HG03039 (cell line): ENCODE measurements at regions not wholly inside any gene's neighbourhood (a gene's known extent, or its start where the extent isn't known, plus 50 kb on each side); places are given as distances from the start of the nearest gene placed in this dataset.
"Not testable (repeated sequence)": the region's sequence is repeated elsewhere in the genome, so short reads cannot be mapped to it uniquely, and the experiment has no call there.

Experiments
- ATAC-seq: cut with Tn5 transposase; IDR thresholded peaks from one replicate; pipeline ENCODE4 v1.9.1; 2021; ENCODE audit warnings: mild to moderate bottlenecking, moderate library complexity; ENCODE audit not compliant: unreplicated experiment

DNA sequence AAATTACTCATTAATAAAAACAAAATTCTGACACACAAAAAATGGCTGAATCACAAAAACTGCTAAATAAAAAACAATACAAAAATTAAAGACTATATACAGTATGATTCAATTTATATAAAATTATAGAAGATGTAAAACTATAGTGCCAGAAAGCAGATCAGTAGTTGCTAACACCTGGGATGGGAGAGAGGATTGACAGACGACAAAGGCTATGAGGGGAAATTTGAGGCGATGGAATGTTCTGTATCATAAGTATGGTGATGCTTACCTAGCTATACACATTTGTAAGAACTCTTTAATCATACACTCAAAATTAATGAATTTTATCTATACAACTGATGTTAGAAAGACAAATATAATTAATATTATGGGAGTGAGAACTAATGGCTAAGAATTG lies 247.9 kb upstream of the GJE1 start:
- ATAC-seq, result no peak

DNA sequence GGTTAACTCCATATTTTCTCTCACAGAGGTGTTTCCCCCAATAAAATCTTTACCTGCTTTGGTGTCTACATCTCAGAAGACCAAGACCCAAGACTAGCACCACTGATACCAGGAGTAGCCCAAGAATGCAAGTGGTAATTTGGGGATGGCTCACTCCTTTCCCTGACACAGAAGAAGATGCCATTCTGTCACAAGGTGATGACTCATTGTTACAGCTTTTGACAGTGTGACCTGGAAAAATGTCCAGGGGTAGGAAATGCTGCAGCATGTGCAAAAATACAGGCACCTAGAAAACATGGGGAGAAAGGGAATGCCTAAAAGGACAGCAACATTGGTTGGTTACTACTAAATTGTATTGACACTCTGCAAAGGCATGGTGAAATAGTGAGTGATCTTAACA lies 254.0 kb upstream of the GJE1 start:
- no peak for ATAC-seq

DNA sequence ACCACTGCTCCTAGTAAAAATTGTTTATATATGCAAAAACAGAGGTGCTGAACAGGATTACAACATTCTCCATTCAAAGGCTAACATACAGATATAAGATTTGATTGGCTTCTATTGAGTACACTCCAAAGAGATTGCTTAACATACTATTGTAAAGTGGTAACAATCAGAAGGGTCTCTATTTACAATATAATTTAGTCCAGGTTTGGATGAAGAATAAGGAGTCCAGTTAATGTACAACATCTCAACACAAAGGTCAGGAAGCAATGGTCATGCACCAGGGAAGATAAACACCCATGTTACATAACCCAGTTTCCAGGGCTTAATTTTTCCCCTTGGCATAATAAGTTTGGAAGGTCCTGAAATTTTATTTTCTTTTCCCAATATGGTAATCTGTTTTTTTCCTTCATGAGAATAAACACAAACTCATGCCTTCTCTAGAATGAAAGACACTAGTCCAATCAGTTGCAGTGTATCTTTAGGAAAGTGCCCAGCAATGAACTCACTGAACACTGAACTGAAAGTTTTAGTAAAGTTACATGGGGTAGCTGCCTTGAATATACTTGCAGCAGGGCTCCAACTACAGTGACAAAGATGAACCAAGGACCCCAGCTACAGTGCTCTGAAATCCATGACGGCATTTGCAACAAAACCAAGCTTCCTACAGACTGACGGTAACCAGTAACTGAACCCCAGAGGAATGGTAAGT lies 255.3 kb upstream of the GJE1 start:
- no peak for ATAC-seq

DNA sequence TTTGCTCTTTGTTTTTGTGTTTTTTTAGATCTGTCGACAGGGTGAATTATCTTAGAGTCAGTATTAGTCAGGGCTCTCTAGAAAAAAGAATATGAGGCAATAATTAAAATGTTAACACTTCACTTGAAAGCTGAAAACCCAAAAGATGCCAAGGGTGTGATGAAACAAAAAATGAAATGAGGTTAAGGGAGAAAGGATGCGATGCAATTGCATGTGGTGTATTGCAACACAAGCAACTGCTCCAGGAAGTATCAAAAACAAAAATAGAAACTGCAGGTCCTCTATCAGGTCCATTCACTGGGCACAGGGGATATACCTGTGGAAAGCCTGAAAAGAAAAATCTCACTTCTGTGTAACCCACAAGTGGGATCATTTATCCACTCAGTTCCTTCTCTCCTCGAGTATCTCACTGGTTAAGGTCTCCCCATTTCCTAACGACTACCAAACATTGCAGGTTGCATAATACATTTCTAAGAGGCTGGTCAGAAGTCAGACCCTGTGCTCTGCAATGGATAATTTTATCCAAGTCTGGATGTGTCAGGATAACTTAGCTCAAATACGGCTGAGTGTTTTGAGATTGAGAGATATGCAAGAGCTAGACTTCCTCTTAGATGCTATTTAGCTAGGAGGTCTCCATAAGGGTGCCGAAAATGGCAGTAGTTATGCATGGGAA lies 257.7 kb upstream of the GJE1 start:
- no peak for ATAC-seq

DNA sequence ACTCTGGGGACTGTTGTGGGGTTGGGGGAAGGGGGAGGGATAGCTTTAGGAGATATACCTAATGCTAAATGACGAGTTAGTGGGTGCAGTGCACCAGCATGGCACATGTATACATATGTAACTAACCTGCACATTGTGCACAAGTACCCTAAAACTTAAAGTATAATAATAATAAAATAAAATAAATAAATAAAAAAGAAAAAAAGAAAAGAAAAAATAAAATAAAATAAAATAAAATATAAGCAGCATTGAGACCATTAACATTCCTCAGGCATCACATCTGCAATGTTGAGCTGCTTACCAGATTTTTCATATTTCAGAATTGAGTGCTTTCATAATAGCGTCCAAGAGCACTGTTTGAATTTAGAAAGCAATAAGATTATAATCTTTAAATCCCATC lies 263.2 kb upstream of the GJE1 start:
- ATAC-seq, result not testable (repeated sequence)

DNA sequence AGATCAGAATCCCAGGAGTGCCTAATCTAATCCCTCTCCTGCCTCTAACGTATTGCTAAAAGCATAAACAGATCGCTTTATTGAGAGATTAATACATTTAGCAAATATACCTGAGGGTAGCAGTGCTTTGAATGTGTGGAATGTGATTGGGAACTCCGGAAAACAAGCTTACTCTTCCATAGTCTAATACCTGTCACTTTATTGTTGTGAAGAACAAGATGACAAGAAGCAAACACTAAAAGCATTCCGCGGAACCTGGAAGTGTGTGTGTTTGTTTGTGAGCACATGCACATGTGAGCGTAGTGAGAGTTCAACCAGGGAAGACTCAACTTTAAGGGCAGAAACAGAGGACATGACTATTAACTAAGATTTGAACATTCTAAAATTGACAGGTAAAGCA lies 265.0 kb upstream of the GJE1 start:
- no peak for ATAC-seq

DNA sequence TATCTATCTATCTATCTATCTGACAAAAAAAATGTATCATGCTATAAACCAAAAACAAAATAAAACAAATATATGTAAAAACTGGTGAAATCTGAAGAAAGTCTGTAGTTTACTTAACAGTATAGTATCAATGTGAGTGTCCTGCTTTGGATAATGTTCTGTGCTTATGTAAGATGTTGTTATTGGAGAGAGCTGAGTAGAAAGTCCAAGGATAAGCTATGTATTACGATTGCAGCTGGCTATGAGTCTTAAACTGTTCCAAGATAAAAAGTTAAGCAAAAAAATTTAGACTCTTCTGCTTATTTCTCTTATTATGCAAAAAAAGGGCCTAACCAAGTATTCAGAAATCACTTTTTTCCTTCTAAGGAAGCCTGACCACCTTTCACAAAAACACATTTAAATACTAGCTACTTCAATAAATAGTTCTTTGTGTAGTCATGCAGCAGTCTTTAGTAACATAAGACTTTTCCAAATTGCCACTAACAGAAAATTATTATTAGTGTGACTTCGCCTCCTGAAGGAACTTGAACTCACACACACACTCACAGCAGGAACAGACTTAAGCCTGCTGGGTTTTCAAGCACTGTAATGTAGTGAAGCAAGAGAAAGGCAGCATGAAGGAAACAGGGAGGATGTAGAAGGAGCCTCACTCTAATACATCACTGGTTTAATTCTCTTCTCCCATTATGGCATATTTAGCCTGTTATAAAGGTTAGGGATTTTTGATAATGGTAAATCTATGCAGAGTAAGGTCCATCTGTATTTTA lies 265.8 kb upstream of the GJE1 start:
- ATAC-seq, result no peak

DNA sequence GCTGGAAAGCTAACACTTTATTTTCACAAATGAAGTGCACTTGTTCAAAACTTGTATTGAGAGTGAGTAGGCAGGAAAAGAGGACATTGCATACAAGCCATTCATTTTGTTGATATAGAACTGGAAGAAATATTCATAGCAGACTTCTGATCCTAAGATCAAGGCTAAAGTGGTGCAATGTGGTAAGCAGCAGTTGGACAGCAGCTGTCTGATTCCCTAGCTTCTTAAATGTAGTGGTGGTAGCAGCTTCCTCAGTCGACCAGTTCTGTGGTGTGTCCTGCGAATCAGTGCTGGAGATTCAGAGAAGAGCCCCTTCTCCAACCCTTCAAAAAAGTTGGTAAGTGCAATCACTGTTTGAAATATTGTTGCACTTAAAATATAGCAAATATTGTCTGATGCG lies 281.7 kb upstream of the GJE1 start:
- no peak for ATAC-seq

DNA sequence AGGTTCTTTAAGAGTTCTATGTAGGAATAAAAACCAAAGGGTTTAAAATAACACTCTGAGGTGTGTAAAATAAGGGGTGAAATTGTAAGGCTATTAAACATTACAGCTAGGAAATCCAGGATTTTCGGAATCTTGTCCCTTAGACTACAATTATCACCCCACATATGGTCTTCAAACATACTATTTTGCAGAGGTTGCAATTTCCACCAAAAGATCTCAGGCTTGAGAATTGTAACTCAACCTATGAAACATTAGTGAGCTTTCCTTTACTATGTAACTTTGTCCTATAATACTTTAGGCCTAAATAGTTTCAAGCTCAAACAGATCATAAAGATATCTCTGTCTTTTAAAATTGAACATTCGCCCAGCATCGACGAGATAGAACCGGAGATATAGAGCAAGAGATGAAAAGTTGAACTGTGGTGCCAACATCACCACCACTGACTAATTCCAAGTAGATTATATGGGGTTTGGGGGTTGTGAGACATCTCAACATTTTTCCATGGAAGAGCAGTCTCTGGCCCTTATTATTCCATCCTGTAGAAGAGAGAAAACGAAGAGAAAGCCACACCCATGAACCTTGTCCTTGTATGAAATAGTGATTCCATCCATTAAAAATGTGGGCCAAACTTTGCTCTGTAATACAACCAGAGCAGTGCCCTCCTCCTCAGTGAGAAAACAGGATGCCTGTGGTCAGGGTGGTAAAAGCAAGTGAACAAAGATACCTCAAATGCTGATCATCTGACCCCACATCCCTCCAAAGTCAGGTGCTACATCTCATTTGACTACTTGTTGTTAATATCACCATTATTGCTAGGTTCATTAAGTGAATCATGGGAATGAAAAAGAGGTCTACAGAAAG lies 284.5 kb upstream of the GJE1 start:
- no peak for ATAC-seq

DNA sequence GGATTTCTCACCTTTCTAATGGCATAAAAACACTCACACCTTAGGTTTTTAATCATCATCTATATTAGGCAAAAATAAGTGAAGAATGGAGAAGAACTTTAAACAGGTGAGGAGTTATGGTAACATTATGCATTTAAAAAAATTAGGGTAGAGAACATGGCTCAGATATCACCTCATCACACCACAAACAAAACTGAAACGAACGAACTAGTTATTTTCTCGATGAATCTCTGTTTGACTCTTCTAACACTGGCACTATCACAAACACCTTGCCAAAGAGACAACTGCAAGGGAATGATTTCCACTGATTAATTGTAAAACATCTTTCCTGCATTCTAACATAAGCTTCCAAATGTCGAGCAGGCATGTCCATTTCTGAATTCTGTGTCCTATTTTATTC lies 286.1 kb upstream of the GJE1 start:
- ATAC-seq, result no peak

DNA sequence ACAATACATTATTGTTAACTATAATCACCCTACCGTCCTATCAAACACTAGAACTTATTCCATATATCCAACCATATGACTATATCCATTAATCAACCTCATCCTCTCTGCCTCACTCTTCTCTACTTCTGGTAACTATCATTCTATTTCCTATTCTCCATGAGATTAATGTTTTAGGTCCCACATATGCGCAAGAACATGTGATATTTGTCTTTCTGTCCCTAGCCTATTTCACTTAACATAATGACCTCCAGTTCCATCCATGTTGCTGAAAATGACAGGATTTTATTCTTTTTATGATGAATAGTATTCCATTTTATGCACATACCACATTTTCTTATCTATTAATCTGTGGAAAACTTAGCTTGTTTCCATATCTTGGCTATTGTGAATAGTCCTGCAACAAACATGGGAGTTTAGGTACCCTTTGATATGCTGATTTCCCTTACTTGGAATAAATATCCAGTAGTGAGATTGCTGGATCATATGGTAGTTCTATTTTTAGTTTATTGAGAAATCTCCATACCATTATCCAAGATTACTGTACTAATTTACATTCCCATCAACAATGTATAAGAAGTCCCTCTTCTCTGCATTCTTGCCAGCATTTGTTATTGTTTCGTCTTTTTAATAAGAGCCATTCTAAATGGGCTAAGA lies 289.4 kb upstream of the GJE1 start:
- ATAC-seq, result no peak

DNA sequence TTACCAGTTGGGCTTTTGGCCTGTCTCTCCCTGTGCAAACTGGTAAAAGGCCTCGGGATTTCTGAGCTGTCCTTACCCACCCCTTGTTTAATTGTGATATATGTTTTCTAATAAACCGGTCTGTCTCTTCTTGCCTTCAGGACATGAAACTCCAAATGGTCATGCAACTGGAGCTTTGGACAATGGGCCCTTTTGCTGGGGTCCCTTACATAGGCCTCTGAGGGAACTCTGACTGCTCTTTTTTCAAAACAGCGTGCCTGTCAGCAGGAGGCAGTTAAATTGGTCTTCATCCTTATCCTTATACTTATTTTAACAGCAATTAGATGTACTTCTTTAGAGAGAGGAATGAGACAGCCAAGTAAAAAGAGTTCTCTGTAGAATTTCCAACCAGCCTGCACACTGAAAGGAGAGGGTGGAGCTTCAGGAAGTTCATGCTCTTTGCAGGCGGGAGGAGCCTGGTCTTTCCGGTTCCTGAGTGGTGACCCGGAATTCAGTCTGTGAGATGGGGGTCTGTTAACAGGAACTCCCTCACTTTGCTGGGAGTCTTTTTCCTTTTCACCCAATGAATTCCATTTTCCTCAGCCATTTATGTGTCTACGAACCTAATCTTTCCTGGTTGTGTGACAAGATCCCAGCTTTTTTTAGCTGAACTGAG lies 299.6 kb upstream of the GJE1 start:
- ATAC-seq, result no peak

DNA sequence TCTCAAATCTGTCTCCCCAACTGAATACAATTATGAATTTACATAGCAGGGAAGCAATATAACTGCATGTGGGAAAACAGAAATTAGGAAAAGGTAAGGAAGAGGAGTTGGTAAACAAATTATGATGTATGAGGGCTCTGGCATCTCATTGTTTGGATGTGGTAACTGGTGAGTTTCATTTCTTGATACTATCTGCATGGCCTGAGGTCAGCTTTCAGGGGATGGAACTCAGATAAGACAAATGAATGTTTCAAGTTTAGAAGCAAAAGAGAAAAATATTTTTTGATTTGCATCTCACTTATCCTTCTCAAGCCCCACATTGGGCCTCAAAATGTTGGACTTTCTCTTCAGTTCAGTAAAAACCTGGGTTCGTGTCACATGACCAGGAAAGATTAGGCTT lies 302.2 kb upstream of the GJE1 start:
- no peak for ATAC-seq

DNA sequence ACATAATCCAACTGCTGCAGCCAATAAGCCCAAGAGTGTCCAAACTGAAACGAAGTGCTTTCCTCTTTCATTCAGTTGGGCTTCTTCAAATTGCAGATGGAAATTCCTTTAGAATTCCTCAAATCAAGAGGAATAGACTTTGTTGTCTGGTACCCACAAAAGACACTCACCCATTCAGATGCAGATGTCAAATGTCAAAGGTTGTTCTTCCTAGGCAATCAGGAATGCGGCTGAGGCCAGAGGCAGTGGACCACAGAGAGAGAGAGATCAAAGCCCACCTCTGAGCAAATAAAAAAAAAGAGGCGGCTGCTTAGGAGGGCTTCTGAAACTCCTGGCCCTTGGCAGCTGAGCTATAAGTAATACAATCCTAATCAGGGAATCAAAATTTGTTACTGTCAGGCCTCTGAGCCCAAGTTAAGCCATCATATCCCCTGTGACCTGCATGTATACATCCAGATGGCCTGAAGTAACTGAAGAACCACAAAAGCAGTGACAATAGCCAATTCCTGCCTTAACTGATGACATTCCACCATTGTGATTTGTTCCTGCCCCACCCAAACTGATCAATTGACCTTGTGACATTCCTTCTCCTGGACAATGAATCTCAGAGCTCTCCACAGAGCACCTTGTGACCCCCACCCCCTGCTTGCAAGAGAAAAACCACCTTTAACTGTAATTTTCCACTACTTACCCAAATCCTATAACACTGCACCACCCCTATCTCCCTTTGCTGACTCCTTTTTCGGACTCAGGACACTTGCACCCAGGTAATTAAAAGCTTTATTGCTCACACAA lies 303.0 kb upstream of the GJE1 start:
- no peak for ATAC-seq

DNA sequence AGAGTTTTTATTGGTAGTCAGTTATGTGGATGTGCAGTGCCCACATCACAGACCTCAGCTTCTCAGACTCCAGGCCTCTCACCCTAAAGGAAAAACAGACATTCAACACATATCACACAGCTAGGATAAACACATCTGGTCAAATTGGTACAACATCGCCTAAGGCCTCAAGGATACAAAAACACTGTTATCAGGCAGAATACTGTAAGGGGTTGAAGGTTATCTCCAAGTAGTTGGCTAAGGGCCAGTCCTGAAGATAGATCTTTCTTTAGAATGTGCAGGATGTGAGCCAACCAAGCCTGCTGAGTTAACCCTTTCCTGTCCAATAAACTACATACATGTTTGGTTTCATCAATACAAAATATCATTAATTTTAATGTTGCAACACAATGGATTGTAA lies 308.4 kb upstream of the GJE1 start:
- no peak for ATAC-seq

DNA sequence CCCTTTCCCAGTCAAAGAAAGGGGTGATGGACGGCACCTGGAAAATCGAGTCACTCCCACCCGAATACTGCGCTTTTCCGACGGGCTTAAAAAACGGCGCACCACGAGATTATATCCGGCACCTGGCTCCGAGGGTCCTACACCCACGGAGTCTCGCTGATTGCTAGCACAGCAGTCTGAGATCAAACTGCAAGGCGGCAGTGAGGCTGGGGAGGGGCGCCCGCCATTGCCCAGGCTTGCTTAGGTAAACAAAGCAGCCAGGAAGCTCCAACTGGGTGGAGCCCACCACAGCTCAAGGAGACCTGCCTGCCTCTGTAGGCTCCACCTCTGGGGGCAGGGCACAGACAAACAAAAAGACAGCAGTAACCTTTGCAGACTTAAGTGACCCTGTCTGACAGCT lies 317.7 kb upstream of the GJE1 start:
- not testable (repeated sequence) for ATAC-seq

DNA sequence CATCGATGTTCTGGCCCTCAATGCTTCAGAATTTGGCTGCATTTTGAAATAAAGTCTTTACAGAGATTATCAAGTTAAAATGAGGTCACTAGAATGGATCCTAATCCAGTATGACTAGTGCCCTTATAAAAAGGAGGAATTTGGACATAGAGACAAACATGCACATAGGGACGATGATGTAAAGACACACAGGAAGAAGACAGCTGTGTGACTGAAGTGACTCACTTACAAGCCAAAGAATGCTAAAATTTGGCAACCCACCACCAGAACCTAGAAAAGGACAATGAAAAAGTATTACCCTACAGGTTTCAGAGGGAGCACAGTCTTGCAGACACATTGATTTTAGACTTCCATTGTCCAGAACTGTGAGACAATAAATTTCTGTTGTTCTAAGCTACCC lies 322.8 kb upstream of the GJE1 start:
- no peak for ATAC-seq

DNA sequence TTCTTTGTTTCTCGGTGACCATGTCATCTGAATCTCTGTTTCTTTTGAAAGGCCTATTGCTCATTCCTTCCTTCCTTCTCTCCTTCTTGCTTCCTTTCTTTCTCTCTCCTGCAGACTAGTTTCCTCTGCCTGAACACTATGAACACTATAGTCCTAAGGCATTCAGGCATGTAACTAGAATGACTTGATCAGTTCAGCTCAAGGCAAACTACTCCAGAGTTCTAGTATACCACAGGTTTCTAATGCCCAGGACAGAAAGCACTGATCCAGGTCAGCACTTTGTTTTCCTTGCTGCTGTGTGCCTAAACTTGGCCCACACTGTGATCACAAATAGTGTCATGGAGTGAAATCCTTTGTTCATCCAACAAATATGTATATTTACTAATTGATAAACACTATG lies 324.1 kb upstream of the GJE1 start:
- ATAC-seq, result no peak

DNA sequence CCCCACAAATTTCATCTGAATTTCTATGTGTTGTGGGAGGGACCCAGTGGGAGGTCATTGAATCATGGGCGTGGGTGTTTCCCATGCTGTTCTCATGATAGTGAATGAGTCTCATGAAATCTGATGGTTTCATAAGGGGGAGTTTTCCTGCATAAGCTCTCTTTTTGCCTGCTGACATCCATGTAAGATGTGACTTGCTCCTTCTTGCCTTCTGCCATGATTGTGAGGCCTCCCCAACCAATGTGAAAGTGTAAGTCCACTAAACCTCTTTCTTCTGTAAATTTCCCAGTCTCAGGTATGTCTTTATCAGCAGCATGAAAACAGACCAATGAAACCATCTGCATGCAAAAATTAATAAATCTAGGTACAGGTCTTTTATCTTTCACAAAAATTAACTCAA lies 331.8 kb upstream of the GJE1 start:
- ATAC-seq, result not testable (repeated sequence)
